HepG2 (cell line): ENCODE measurements at regions not wholly inside any gene's neighbourhood (a gene's known extent, or its start where the extent isn't known, plus 50 kb on each side); places are given as distances from the start of the nearest gene placed in this dataset.

ENCODE experiments used
- ATAC-seq: fragments of 200-7000 bp; cut with Tn5 transposase; 3 replicates; pipeline ENCODE4 v1.9.1; 2020; ENCODE audit warnings: mild to moderate bottlenecking, moderate library complexity
- BruUV-seq: library from RNA; stranded (reverse); fragments of 400-500 nt; replicated peaks from 2 replicates; lab custom pipeline; 2021; lab: Mats Ljungman, UMichigan
- CTCF ChIA-PET: fragments of 300-600 bp; formaldehyde crosslinking; extraction: SDS; loops from one replicate; lab custom pipeline; 2021; ENCODE audit warnings: low total read pairs, inconsistent platforms, low intra/inter-chr PET ratio; lab: Yijun Ruan, JAX
- POLR2A ChIA-PET: fragments of 350-600 bp; sonication (Branson Sonifier 250); formaldehyde crosslinking; loops from one replicate; lab custom pipeline; 2020; ENCODE audit warnings: antibody characterized with exemption, inconsistent platforms; lab: Yijun Ruan, JAX
- DNase-seq: peaks from one replicate; pipeline ENCODE4 v3.0.0-alpha.2; 2015; ENCODE audit warnings: low spot score
- FAIRE-seq: peaks from 3 replicates; lab custom pipeline; 2011; peaks lifted over from hg19 to GRCh38; lab: Jason Lieb, UNC
- H2AFZ ChIP-seq: one replicate; pipeline ENCODE4 v1.6.1; 2011; ENCODE audit warnings: low read length, inconsistent platforms
- H3K27ac ChIP-seq: fragments of 300-600 bp; 3 replicates; pipeline ENCODE4 v1.8.0; 2011; ENCODE audit warnings: mixed run types, mild to moderate bottlenecking, mixed read lengths, low read length, inconsistent platforms; ENCODE audit not compliant: insufficient read depth; ENCODE audit errors: extremely low read length
- H3K27me3 ChIP-seq, 2 experiments: fragments of 200-600 bp in 1 of 2; 2 replicates in 1 of 2; 3 replicates in 1 of 2; pipeline versions ENCODE4 v1.6.0 to v1.8.0; 2011; ENCODE audit warnings: low read length in 2 of 2, mild to moderate bottlenecking in 2 of 2, moderate library complexity in 2 of 2, inconsistent platforms in 1 of 2; ENCODE audit not compliant: insufficient read depth in 2 of 2, control insufficient read depth in 1 of 2
- H3K36me3 ChIP-seq, 2 experiments: fragments of 200-600 bp in 1 of 2; replicated peaks in 1 of 2; 2 replicates in 1 of 2; 3 replicates in 1 of 2; pipeline versions ENCODE4 v1.5.1 to v1.8.0; 2011; ENCODE audit warnings: low read length in 2 of 2, inconsistent platforms in 1 of 2; ENCODE audit not compliant: insufficient read depth in 2 of 2, control insufficient read depth in 1 of 2
- H3K4me1 ChIP-seq: 2 replicates; pipeline ENCODE4 v1.5.1; 2012; ENCODE audit warnings: low read length, inconsistent platforms; ENCODE audit not compliant: insufficient read depth
- H3K4me2 ChIP-seq: 2 replicates; pipeline ENCODE4 v1.6.0; 2011; ENCODE audit warnings: low read depth, low read length, inconsistent platforms
- H3K4me3 ChIP-seq, 3 experiments: fragments of 200-600 bp in 1 of 3; sonication (generic), shearing (Covaris generic) in 1 of 3; replicated peaks in 1 of 3; 2 replicates each; pipeline ENCODE4 v1.5.1; 2011 to 2016; ENCODE audit warnings: low read length in 3 of 3, inconsistent platforms in 2 of 3, low read depth in 2 of 3, mild to moderate bottlenecking in 2 of 3, control low read depth in 1 of 3, mixed read lengths in 1 of 3; ENCODE audit not compliant: insufficient read depth in 1 of 3
- H3K79me2 ChIP-seq: one replicate; pipeline ENCODE4 v1.6.1; 2011; ENCODE audit warnings: low read length, inconsistent platforms; ENCODE audit not compliant: insufficient read depth
- H3K9ac ChIP-seq: 2 replicates; pipeline ENCODE4 v1.6.0; 2011; ENCODE audit warnings: mild to moderate bottlenecking, low read depth, low read length, inconsistent platforms; ENCODE audit not compliant: insufficient read depth
- H3K9me3 ChIP-seq: 2 replicates; pipeline ENCODE4 v1.5.1; 2012; ENCODE audit warnings: mild to moderate bottlenecking, low read length
- H4K20me1 ChIP-seq: 2 replicates; pipeline ENCODE4 v1.6.0; 2011; ENCODE audit warnings: inconsistent platforms, mild to moderate bottlenecking, low read length, moderate library complexity; ENCODE audit not compliant: insufficient read depth
- ARHGAP35 ChIP-seq: sonication (generic); formaldehyde crosslinking; IDR thresholded peaks from 2 replicates; pipeline ENCODE4 v1.9.0; 2022; ENCODE audit warnings: mild to moderate bottlenecking, inconsistent platforms, moderate library complexity, missing genetic modification reagents, borderline replicate concordance
- MXD1 ChIP-seq: sonication (generic); formaldehyde crosslinking; IDR thresholded peaks from 2 replicates; pipeline ENCODE4 v1.4.0; 2020; ENCODE audit warnings: mild to moderate bottlenecking, missing genetic modification reagents
- NR0B2 ChIP-seq: sonication (generic); formaldehyde crosslinking; IDR thresholded peaks from 2 replicates; pipeline ENCODE4 v1.4.0; 2020; ENCODE audit warnings: mild to moderate bottlenecking, missing genetic modification reagents
- PHF20 ChIP-seq: sonication (generic); formaldehyde crosslinking; IDR thresholded peaks from 2 replicates; pipeline ENCODE4 v1.5.0; 2020; ENCODE audit warnings: mild to moderate bottlenecking, missing genetic modification reagents
- RFXAP ChIP-seq: sonication (generic); formaldehyde crosslinking; IDR thresholded peaks from 2 replicates; pipeline ENCODE4 v1.4.0; 2020; ENCODE audit warnings: missing genetic modification reagents, borderline replicate concordance
- SMAD9 ChIP-seq: sonication (generic); formaldehyde crosslinking; IDR thresholded peaks from 2 replicates; pipeline ENCODE4 v1.5.1; 2020; ENCODE audit warnings: mild to moderate bottlenecking, missing genetic modification reagents
- SPEN ChIP-seq: sonication (generic); formaldehyde crosslinking; IDR thresholded peaks from 2 replicates; pipeline ENCODE4 v1.5.1; 2020; ENCODE audit warnings: low read depth, mild to moderate bottlenecking, missing genetic modification reagents
- SRSF9 ChIP-seq: fragments of 200-400 bp; formaldehyde crosslinking; IDR thresholded peaks from 2 replicates; pipeline ENCODE4 v1.6.1; 2018; ENCODE audit warnings: borderline replicate concordance, mild to moderate bottlenecking, low read depth, low read length; ENCODE audit not compliant: insufficient read depth, poor library complexity, severe bottlenecking
- XBP1 ChIP-seq: sonication (generic); formaldehyde crosslinking; IDR thresholded peaks from 2 replicates; pipeline ENCODE4 v1.5.0; 2020; ENCODE audit warnings: missing genetic modification reagents
- YEATS2 ChIP-seq: sonication (generic); formaldehyde crosslinking; IDR thresholded peaks from 2 replicates; pipeline ENCODE4 v1.4.0; 2020; ENCODE audit warnings: missing genetic modification reagents, borderline replicate concordance
- ZBTB2 ChIP-seq: sonication (generic); formaldehyde crosslinking; IDR thresholded peaks from 2 replicates; pipeline ENCODE4 v1.8.0; 2022; ENCODE audit warnings: low read depth, missing genetic modification reagents
- ZNF550 ChIP-seq: sonication (generic); formaldehyde crosslinking; IDR thresholded peaks from 2 replicates; pipeline ENCODE4 v1.4.0; 2020; ENCODE audit warnings: mild to moderate bottlenecking, missing genetic modification reagents, borderline replicate concordance
- ZNF598 ChIP-seq: sonication (generic); formaldehyde crosslinking; IDR thresholded peaks from 2 replicates; pipeline ENCODE4 v1.5.1; 2020; ENCODE audit warnings: mild to moderate bottlenecking, missing genetic modification reagents, borderline replicate concordance
- ZNF646 ChIP-seq: sonication (generic); formaldehyde crosslinking; IDR thresholded peaks from 2 replicates; pipeline ENCODE4 v1.9.0; 2021; ENCODE audit warnings: mild to moderate bottlenecking, missing genetic modification reagents
- ZNF841 ChIP-seq: sonication (generic); formaldehyde crosslinking; IDR thresholded peaks from 2 replicates; pipeline ENCODE4 v1.8.1; 2023; ENCODE audit warnings: missing genetic modification reagents, borderline replicate concordance
- ZNF850 ChIP-seq: sonication (generic); formaldehyde crosslinking; conservative IDR thresholded peaks from 2 replicates; pipeline ENCODE4 v1.9.0; 2021; ENCODE audit warnings: mild to moderate bottlenecking, missing genetic modification reagents
- ZSCAN9 ChIP-seq: IDR thresholded peaks from 2 replicates; pipeline ENCODE4 v1.6.1; 2016; ENCODE audit warnings: borderline replicate concordance
- WGBS: methylation state at CpG from one replicate; pipeline ENCODE4 v1.1.6; 2017; ENCODE audit warnings: low lambda C conversion rate; 5-methylcytosine and 5-hydroxymethylcytosine counted together
- in situ Hi-C: cut with HindIII; loops from 2 replicates; pipeline ENCODE4 v1.10.0; 2017; ENCODE audit warnings: low pct_unique_long_range_greater_than_20kb; ENCODE audit not compliant: extremely low pct_ligation_motif_present
- intact Hi-C: fragments of 100-400 bp; cut with micrococcal nuclease; formaldehyde crosslinking; loops from one replicate; pipeline ENCODE4 v1.10.0; 2022; ENCODE audit not compliant: unreplicated experiment

- no peaks in the 10 kb centered on the region for H3K79me2 ChIP-seq
- H4K20me1 ChIP-seq, result no peaks in the 10 kb centered on the region
- BruUV-seq, result no TSS peak
- no peaks in the 10 kb centered on the region for H3K36me3 ChIP-seq
- in situ Hi-C loops, result loop anchor here (5.0 to 25.0 kb wide), 2 partner anchors 1822 to 1972 kb away; partner anchors contain the start of gene TMTC2
- WGBS, result 0% methylated on average over 2 of the region's 2 CpGs
- no peak overlapping the region for H3K4me3 ChIP-seq
- H3K4me1 ChIP-seq, result no peaks in the 10 kb centered on the region
- no peak overlapping the region for H3K4me2 ChIP-seq
- intact Hi-C loops, result no loop called here
- ChIA-PET POLR2A (no interaction called here), CTCF (no interaction called here)
- H3K27me3 ChIP-seq, result no peaks in the 10 kb centered on the region
- H2AFZ ChIP-seq, result no peak overlapping the region
- H3K9ac ChIP-seq, result no peak overlapping the region
- FAIRE-seq (no peak), ATAC-seq (no peak), DNase-seq (no peak)
- H3K27ac ChIP-seq, result no peak overlapping the region
- H3K9me3 ChIP-seq, result no peaks in the 10 kb centered on the region
- TF ChIP-seq XBP1 (CRISPR knock-in tag) (no peak), ARHGAP35 (CRISPR knock-in tag) (no peak), ZNF646 (CRISPR knock-in tag) (no peak), SRSF9 (no peak), ZNF841 (CRISPR knock-in tag) (no peak), ZBTB2 (CRISPR knock-in tag) (no peak), MXD1 (no peak), PHF20 (CRISPR knock-in tag) (no peak), NR0B2 (CRISPR knock-in tag) (no peak), RFXAP (CRISPR knock-in tag) (no peak), ZSCAN9 (CRISPR knock-in tag) (no peak), SMAD9 (no peak), ZNF598 (CRISPR knock-in tag) (no peak), ZNF550 (no peak), ZNF850 (CRISPR knock-in tag) (no peak), SPEN (CRISPR knock-in tag) (no peak), YEATS2 (CRISPR knock-in tag) (no peak)
Measured at GRCh38 chr12:84508851-84509260, 403.7 kb downstream of the SLC6A15 start.
